ENCODE measurements at regions not wholly inside any gene's neighbourhood (a gene's known extent, or its start where the extent isn't known, plus 50 kb on each side); places are given as distances from the start of the nearest gene placed in this dataset.

GRCh38 chr4:24417206-24417605, 167.1 kb downstream of the DHX15 start:
- DNase-seq (ENCODE audit: low spot score) = no peak

GRCh38 chr4:24416293-24416692, 168.1 kb downstream of the DHX15 start:
- no peak for DNase-seq (ENCODE audit: low spot score)

GRCh38 chr4:24413311-24413784, 171.0 kb downstream of the DHX15 start:
- no peak for DNase-seq (ENCODE audit: low spot score)

- no peak for DNase-seq (ENCODE audit: low spot score)
These were observed 172.5 kb downstream of the DHX15 start for GRCh38 chr4:24411806-24412205.

GRCh38 chr4:24411299-24411698, 173.1 kb downstream of the DHX15 start:
- DNase-seq (ENCODE audit: low spot score) = no peak

- no peak for DNase-seq (ENCODE audit: low spot score)
These were observed 175.7 kb downstream of the DHX15 start for GRCh38 chr4:24408640-24409039.

- no peak for DNase-seq (ENCODE audit: low spot score)
These were observed 178.4 kb downstream of the DHX15 start for GRCh38 chr4:24405926-24406325.

- DNase-seq (ENCODE audit: low spot score) = no peak
These were observed 179.0 kb downstream of the DHX15 start for GRCh38 chr4:24405341-24405740.

- no peak for DNase-seq (ENCODE audit: low spot score)
These were observed 180.1 kb downstream of the DHX15 start for GRCh38 chr4:24404281-24404680.

- no peak for DNase-seq (ENCODE audit: low spot score)
These were observed 181.1 kb downstream of the DHX15 start for GRCh38 chr4:24403265-24403664.

- no peak for DNase-seq (ENCODE audit: low spot score)
These were observed 183.8 kb downstream of the DHX15 start for GRCh38 chr4:24400537-24400936.

GRCh38 chr4:24396988-24397387, 187.4 kb downstream of the DHX15 start:
- DNase-seq (ENCODE audit: low spot score) = no peak

- no peak for DNase-seq (ENCODE audit: low spot score)
These were observed 188.4 kb downstream of the DHX15 start for GRCh38 chr4:24395937-24396336.

GRCh38 chr4:24394041-24394440, 190.3 kb downstream of the DHX15 start:
- DNase-seq (ENCODE audit: low spot score) = no peak

GRCh38 chr4:24392613-24393012, 191.7 kb downstream of the DHX15 start:
- no peak for DNase-seq (ENCODE audit: low spot score)

- peak; percentile 29 for DNase-seq (ENCODE audit: low spot score)
These were observed 202.0 kb downstream of the DHX15 start for GRCh38 chr4:24382381-24382780.

- no peak for DNase-seq (ENCODE audit: low spot score)
These were observed 203.2 kb downstream of the DHX15 start for GRCh38 chr4:24380957-24381665.

GRCh38 chr4:24373704-24374103, 210.7 kb downstream of the DHX15 start:
- no peak for DNase-seq (ENCODE audit: low spot score)

- DNase-seq (ENCODE audit: low spot score) = no peak
These were observed 211.5 kb downstream of the DHX15 start for GRCh38 chr4:24372881-24373280.

GRCh38 chr4:24372341-24372740, 212.0 kb downstream of the DHX15 start:
- DNase-seq (ENCODE audit: low spot score) = no peak

- no peak for DNase-seq (ENCODE audit: low spot score)
These were observed 213.9 kb downstream of the DHX15 start for GRCh38 chr4:24370421-24370820.

GRCh38 chr4:24369507-24370029, 214.8 kb downstream of the DHX15 start:
- no peak for DNase-seq (ENCODE audit: low spot score)

- DNase-seq (ENCODE audit: low spot score) = no peak
These were observed 215.6 kb downstream of the DHX15 start for GRCh38 chr4:24368801-24369200.

- DNase-seq (ENCODE audit: low spot score) = no peak
These were observed 219.5 kb downstream of the DHX15 start for GRCh38 chr4:24364852-24365251.
